Adrenal gland (tissue), 9 donors: ENCODE measurements at regions not wholly inside any gene's neighbourhood (a gene's known extent, or its start where the extent isn't known, plus 50 kb on each side); places are given as distances from the start of the nearest gene placed in this dataset.
A peak's percentile ranks its signal among the peaks of the same experiment; 100 is the strongest.

Source experiments
- DNase-seq, 7 donors: peaks; one replicate each; pipeline ENCODE4 v3.0.0-alpha.2; 2019 to 2020
- H3K27ac ChIP-seq, 5 donors: fragments of 200-600 bp; sonication (generic) in 4 of 5; 1 replicate in 3 of 5; 2 replicates in 2 of 5; pipeline versions ENCODE4 v1.5.1 to v1.8.0; 2016 to 2020; ENCODE audit warnings: mild to moderate bottlenecking in 1 of 5
- H3K27me3 ChIP-seq: fragments of 200-600 bp; 2 replicates; pipeline ENCODE4 v1.8.0; 2021
- H3K36me3 ChIP-seq, 2 donors: fragments of 200-600 bp; replicated peaks in 1 of 2; 1 replicate in 1 of 2; 2 replicates in 1 of 2; pipeline versions ENCODE4 v1.5.1 to v1.8.0; 2018 to 2022
- H3K4me1 ChIP-seq, 2 donors: fragments of 200-600 bp; replicated peaks in 1 of 2; 1 replicate in 1 of 2; 2 replicates in 1 of 2; pipeline versions ENCODE4 v1.5.1 to v1.8.0; 2018 to 2021
- H3K4me3 ChIP-seq, 4 donors: fragments of 200-600 bp; sonication (generic) in 3 of 4; one replicate each; pipeline ENCODE4 v1.5.1; 2016 to 2018
- H3K9me3 ChIP-seq, 3 donors: fragments of 200-600 bp; sonication (generic) in 1 of 3; replicated peaks in 1 of 3; 1 replicate in 2 of 3; 2 replicates in 1 of 3; pipeline versions ENCODE4 v1.5.1 to v1.8.0; 2016 to 2021
- CTCF ChIP-seq, 6 experiments: fragments of 450-650 bp in 4 of 6; fragments of 200-600 bp in 2 of 6; sonication (generic) in 1 of 6; IDR thresholded peaks; 1 replicate in 5 of 6; 2 replicates in 1 of 6; pipeline versions ENCODE4 v1.5.1 to v1.8.0; 2016 to 2021; ENCODE audit warnings: antibody characterized with exemption in 6 of 6, mild to moderate bottlenecking in 2 of 6, moderate library complexity in 1 of 6
- POLR2A ChIP-seq, 2 donors: fragments of 450-650 bp; IDR thresholded peaks; one replicate each; pipeline ENCODE4 v1.6.1; 2017; ENCODE audit warnings: antibody characterized with exemption in 2 of 2, mild to moderate bottlenecking in 2 of 2, moderate library complexity in 1 of 2
- WGBS, 4 donors: extraction: QIAGEN DNeasy Blood & Tissue Kit in 2 of 4; methylation state at CpG; one replicate each; pipeline versions ENCODE4 v1.1.5 to v1.1.7; 2013 to 2017; 5-methylcytosine and 5-hydroxymethylcytosine counted together
- intact Hi-C, 2 donors: fragments of 100-400 bp; cut with DNase I; formaldehyde crosslinking; loops; one replicate each; pipeline versions ENCODE4 v1.14.1 to v1.15.0; 2022 to 2023
- donor health status: healthy with polysubstance abuse.
- donor health status: Bipolar disorder and iron deficiency.
- donor health status: DM: yes; HTN: yes; CAD: no.
- donor health status: DM: no; HTN: no; CAD: no.
- donor health status: DM: no; HTN: no; CAD: no.

- TF ChIP-seq CTCF (IDR thresholded peaks at IDR 0.05) (no peak), POLR2A (IDR thresholded peaks at IDR 0.05) (no peak)
- Histone ChIP-seq H3K27me3 (no peaks in the 10 kb centered on the region), H3K9me3 (no peaks in the 10 kb centered on the region), H3K4me3 (no peak overlapping the region), H3K36me3 (no peaks in the 10 kb centered on the region), H3K4me1 (peaks cover 0 to 5% of the 10 kb centered on the region in 2 donors), H3K27ac (no peak overlapping the region)
- 94 to 98% (median 98%) methylated on average over 3 of the region's 3 CpGs for WGBS, 4 donors
- intact Hi-C loops = no loop called here
- DNase-seq = no peak
These were observed 86.3 kb upstream of the MKLN1 start for GRCh38 chr7:131241386-131241785.

- WGBS, 4 donors = 87 to 96% (median 94%) methylated on average over 10 of the region's 10 CpGs
- H3K27me3 ChIP-seq = no peaks in the 10 kb centered on the region
- no peaks in the 10 kb centered on the region for H3K36me3 ChIP-seq
- intact Hi-C loops = no loop called here
- peaks cover 0 to 5% of the 10 kb centered on the region in 2 donors for H3K4me1 ChIP-seq
- TF ChIP-seq CTCF (IDR thresholded peaks at IDR 0.05) (no peak), POLR2A (IDR thresholded peaks at IDR 0.05) (no peak)
- no peaks in the 10 kb centered on the region for H3K9me3 ChIP-seq
- no peak overlapping the region for H3K27ac ChIP-seq
- no peak overlapping the region for H3K4me3 ChIP-seq
- no peak for DNase-seq
These were observed 85.5 kb upstream of the MKLN1 start for GRCh38 chr7:131242123-131242650.

GRCh38 chr7:131244259-131244852 lies 83.3 kb upstream of the MKLN1 start:
- TF ChIP-seq CTCF (IDR thresholded peaks at IDR 0.05) (no peak), POLR2A (IDR thresholded peaks at IDR 0.05) (peak in 1 of 2 donors; percentile 48)
- Histone ChIP-seq H3K4me3 (no peak overlapping the region), H3K4me1 (peaks cover 3 to 8% of the 10 kb centered on the region in 2 donors), H3K36me3 (no peaks in the 10 kb centered on the region), H3K27ac (peak overlapping the region in 1 of 5 donors; percentile 30), H3K27me3 (no peaks in the 10 kb centered on the region), H3K9me3 (no peaks in the 10 kb centered on the region)
- DNase-seq = peak; percentile 51 to 89 (median 88)
- WGBS, 4 donors = 61 to 66% (median 62%) methylated on average over 13 of the region's 13 CpGs
- intact Hi-C loops = no loop called here

GRCh38 chr7:131249003-131249402 lies 78.7 kb upstream of the MKLN1 start:
- DNase-seq = peak; percentile 71 to 95 (median 92)
- peak overlapping the region in 3 of 5 donors; percentile 51 to 54 (median 53) for H3K27ac ChIP-seq
- intact Hi-C loops = no loop called here
- H3K4me1 ChIP-seq = peaks cover 5 to 12% of the 10 kb centered on the region in 2 donors
- H3K9me3 ChIP-seq = no peaks in the 10 kb centered on the region
- no peaks in the 10 kb centered on the region for H3K36me3 ChIP-seq
- 8 to 25% (median 14%) methylated on average over 1 of the region's 1 CpG for WGBS, 4 donors
- H3K4me3 ChIP-seq = no peak overlapping the region
- no peak for TF ChIP-seq CTCF (IDR thresholded peaks at IDR 0.05)
- peak in 1 of 2 donors; percentile 43 for TF ChIP-seq POLR2A (IDR thresholded peaks at IDR 0.05)
- H3K27me3 ChIP-seq = no peaks in the 10 kb centered on the region
